ENCODE measurements at regions not wholly inside any gene's neighbourhood (a gene's known extent, or its start where the extent isn't known, plus 50 kb on each side); places are given as distances from the start of the nearest gene placed in this dataset.
"Not testable (repeated sequence)": the region's sequence is repeated elsewhere in the genome, so short reads cannot be mapped to it uniquely, and the experiment has no call there.

GRCh38 chr14:104398656-104399055, 180.9 kb upstream of the C14orf180 start:
- no peak for DNase-seq (ENCODE audit: low spot score)

DNA sequence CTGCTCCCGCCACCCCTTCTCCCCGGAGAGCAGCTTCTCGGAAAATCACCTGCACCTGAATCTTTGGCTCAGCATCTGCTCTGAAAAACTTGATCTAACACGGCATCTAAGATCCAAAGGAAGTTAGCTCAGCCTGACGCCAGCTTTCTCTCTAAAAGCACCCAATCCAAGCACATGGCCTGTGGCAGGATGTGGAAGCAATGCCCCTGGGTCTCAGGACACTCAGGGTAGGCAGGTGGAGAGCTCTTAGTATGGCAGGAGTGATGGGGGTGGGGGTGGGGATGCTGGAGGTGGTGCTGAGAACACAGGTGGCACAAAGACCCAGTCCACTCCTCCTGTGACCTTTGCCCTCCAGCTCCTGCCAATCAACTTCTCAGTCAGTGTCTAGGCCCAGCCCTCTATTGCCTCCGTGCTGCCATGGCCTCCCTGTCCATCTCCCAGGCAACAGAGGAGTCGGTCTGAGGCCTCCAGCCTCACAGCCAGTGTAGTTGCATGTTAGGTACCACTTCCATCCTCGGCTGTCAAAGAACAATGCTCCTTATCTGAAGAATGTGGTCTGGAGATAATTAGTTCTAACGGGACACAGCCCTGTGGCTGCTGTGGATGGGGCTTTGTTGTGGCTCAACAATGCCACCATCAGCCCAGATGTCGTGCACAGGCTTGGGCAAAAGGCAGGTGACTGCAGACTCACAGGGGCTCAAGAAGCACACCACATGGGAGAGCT, 180.0 kb upstream of the C14orf180 start:
- no peak for DNase-seq (ENCODE audit: low spot score)

- DNase-seq (ENCODE audit: low spot score), result no peak
These were observed 179.2 kb upstream of the C14orf180 start for GRCh38 chr14:104400355-104400754.

DNA sequence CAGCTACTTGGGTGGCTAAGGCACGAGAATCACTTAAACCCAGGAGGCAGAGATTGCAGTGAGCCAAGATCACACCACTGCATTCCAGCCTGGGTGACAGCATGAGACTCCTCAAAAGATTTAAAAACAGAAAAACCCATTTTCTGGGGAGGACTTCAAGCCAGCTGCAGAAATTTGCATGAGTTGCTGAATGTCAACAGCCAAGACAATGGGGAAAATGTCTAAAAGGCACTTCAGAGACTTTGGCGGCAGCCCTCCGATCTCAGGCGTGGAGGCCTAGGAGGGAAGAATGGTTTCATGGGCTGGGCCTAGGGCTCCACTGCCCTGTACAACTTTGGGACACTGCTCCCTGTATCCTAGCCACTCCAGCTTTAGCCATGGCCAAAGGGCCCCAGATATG, 177.8 kb upstream of the C14orf180 start:
- DNase-seq (ENCODE audit: low spot score), result no peak

DNA sequence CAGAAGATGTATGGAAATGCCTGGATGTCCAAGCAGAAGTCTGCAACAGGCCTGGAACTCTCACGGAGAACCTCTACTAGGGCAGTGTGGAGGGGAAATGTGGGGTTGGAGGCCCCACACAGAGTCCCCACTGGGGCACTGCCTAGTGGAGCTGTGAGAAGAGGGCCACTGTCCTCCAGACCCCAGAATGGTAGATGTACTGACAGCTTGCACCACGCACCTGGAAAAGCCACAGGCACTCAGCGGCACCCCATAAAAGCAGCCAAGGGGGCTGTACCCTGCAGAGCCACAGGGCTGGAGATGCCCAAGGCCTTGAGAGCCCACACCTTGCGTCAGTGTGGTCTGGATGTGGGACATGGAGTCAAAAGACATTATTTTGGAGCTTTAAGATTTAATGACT, 177.3 kb upstream of the C14orf180 start:
- DNase-seq (ENCODE audit: low spot score), result not testable (repeated sequence)

DNA sequence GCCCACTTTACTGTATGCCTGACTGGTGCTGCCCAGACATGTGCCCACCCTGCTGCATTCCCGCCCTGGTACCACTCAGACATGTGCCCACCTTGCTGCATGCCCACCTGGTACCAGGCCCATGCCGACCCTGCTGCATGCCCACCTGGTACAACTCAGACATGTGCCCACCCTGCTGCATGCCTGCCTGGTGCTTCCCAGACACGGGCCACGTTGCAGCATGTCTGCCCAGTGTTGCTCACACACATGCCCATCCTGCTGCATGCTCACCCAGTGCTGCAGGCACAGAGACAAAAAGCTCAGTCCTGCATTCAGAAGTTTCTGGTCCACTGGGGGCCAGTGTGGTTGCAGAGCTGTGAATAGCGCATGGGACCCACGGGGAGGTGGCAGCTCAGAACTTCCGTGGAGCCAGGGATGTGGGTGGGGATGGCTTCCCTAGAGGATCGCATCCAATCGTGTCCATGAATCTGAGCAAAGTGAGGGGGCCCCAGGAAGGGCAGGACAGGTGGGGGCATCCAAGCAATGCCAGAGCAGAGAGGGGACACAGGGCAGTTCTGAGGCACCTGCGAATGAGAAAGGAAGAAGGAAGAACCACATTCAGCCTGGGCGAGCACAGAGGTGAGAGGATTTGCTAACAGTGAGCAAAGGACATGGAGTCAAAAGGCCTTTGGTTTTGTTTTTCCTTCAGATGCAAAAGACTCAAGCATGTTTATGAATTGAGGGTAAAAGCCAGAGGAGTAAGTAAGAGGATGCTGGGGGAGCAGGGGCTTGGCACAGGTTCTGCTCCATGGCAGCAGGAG, 175.9 kb upstream of the C14orf180 start:
- DNase-seq (ENCODE audit: low spot score), result no peak

- no peak for DNase-seq (ENCODE audit: low spot score)
These were observed 174.6 kb upstream of the C14orf180 start for GRCh38 chr14:104404922-104405321.

DNA sequence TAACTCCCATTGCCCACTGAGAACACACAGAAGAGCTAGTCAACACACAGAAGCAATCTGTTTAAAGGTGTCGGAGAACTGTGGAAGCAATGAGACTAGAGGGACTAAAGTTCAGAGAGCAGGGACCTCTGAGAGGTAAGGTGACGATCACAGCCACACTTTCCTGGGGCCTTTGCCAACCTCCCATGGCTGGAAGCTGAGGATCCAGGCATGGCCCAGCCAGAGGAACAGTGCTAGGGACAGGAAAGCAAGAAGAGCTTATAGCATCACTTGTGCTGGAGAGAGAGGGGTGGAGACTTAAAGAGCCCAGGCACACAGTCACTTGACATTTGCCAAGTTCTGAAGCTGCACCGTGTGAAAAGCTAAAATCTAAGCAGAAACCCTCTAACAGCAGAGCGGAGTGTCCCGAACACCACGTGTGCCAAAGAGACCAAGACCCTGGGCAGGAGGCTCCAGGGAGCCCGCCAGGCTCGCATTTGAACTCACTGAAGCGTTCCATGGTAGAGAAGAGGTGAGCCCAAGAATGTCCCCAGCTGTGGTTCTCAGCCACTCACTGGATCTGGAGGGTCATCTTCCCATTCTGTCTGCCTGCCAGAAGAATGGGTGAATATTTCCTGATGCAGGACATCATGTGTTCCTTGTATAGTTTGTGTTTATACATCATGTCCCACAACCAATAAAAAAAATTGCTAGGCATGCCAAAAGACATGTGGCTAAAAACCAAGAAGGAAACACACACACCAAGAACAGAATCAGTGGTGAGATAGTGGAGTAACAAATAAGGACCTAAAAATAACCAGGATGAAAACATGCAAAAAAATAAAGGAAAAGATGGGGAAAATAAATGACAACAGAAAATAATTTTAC, 174.0 kb upstream of the C14orf180 start:
- DNase-seq (ENCODE audit: low spot score), result no peak

- DNase-seq (ENCODE audit: low spot score), result no peak
These were observed 172.7 kb upstream of the C14orf180 start for GRCh38 chr14:104406831-104407230.

DNA sequence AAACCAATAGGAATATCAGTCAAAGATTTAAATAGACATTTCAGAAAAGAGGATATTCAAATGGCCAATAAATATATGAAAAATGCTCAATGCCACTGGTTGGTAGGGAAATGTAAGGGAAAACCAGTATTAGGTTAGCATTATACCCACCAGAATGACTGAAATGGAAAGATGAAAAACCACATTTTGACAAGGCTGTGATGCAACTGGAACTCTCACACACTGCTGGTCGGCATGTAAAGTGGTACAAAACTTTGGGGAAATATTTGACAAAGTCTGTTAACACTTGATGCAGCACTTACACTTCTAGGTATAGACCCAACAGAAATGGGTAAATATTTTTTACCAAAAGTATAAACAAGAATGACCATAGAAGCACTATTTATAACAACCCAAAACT, 163.2 kb upstream of the C14orf180 start:
- DNase-seq (ENCODE audit: low spot score), result no peak

GRCh38 chr14:104419865-104420505, 159.6 kb upstream of the C14orf180 start:
- no peak for DNase-seq (ENCODE audit: low spot score)

DNA sequence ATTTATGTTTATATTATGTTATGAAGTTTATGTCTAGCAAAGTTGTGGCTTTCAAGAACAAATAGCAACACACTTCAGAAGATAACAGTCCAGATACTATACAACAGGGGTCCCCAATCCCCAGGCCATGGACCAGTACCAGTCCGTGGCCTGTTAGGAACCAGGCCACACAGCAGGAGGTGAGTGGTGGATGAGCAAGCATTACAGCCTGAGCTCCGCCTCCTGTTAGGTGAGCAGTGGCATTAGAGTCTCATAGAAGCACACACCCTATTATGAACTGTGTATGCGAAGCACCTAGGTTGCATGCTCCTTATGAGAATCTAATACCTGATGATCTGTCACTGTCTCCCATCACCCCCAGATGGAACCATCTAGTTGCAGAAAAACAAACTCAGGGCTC, 159.0 kb upstream of the C14orf180 start:
- not testable (repeated sequence) for DNase-seq (ENCODE audit: low spot score)

- no peak for DNase-seq (ENCODE audit: low spot score)
These were observed 158.6 kb upstream of the C14orf180 start for GRCh38 chr14:104420990-104421389.

GRCh38 chr14:104421401-104421821, 158.2 kb upstream of the C14orf180 start:
- no peak for DNase-seq (ENCODE audit: low spot score)

- no peak for DNase-seq (ENCODE audit: low spot score)
These were observed 157.4 kb upstream of the C14orf180 start for GRCh38 chr14:104421892-104422828.

GRCh38 chr14:104422837-104423681, 156.5 kb upstream of the C14orf180 start:
- DNase-seq (ENCODE audit: low spot score), result no peak

DNA sequence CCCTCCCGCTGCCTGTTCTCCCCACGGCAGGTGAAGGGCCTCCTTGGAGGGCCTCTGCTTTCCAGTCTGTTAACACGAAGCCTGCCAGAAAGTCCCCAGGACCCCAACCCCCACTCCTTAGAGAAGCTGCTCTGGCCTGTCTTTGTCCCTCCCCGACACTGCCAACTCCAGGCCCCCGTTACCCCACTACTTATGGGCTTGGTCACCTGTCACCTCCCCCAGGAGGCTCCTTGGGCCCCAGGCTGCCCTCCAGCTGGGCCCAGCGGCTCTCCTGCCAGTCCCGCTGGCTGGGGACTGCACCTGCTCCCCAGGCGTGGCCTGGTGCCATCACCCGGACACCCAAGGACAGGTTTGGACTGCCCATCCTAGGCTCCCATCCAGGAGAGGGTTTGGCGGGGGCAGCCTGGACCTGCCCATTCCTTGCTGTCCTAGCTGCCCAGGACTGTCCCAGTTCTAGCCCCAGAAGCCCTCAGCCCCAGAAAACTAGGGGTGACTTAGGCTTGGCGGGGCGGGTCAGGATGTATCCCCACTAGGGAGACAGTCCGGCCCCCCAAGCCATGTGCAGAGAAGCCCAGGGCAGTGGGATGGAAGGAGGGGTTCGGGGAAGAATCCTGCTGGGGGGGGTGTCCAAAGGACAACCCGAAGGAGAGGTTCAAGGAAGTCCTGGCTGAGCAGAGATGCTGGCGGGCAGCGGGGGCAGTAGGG, 155.7 kb upstream of the C14orf180 start:
- DNase-seq (ENCODE audit: low spot score), result no peak

DNA sequence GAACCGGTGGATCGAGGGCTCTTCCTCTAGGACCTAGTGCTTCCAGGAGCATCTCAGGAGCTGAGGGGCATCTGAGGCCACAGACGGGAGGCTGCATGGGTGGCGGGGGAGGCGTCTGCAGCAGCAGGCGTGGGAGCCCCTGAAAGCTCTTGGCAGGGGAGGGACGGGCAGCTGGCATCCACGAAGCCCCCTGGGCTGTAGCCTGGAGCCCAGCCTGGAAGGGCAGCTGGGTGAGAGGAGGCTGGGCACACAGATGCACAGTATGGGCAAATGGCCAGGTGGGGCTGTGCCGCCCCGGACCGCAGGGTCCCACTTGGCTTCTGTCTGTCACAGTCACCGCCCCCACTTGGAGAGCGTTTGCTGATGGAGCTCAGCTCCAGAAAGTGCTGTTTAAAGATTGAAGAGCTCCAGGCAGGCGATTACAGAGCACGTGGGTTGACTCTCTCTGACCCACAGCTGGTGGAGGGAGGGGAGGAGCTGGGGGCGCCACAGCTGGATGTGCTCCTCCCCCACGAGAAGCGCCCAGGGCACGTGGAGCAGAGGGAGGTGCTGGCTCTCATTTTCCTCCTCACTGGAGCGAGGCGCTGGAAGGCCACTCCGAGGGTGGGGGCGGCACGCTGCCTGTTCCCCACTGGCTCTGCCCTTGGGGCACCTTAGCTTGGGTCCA, 155.0 kb upstream of the C14orf180 start:
- DNase-seq (ENCODE audit: low spot score), result peak; percentile 70

Data from putamen (tissue), 1 donor.